DOHH2 (cell line): ENCODE measurements at regions not wholly inside any gene's neighbourhood (a gene's known extent, or its start where the extent isn't known, plus 50 kb on each side); places are given as distances from the start of the nearest gene placed in this dataset.

Experiments used
- H3F3A ChIP-seq: fragments of 200-600 bp; sonication (generic), shearing (Covaris generic); 2 replicates; pipeline ENCODE4 v1.6.0; 2016; ENCODE audit warnings: antibody characterized with exemption, mild to moderate bottlenecking; ENCODE audit not compliant: control insufficient read depth, insufficient read depth
- H3K27ac ChIP-seq: fragments of 200-600 bp; sonication (generic); 2 replicates; pipeline ENCODE4 v1.5.1; 2014; ENCODE audit warnings: low read depth, mild to moderate bottlenecking, low read length, moderate library complexity
- H3K27me3 ChIP-seq: fragments of 200-600 bp; sonication (generic); 2 replicates; pipeline ENCODE4 v1.6.1; 2014; ENCODE audit warnings: mild to moderate bottlenecking, low read length, mixed read lengths; ENCODE audit not compliant: control insufficient read depth
- H3K36me3 ChIP-seq: fragments of 200-600 bp; sonication (generic); 2 replicates; pipeline ENCODE4 v1.6.1; 2014; ENCODE audit warnings: mild to moderate bottlenecking, low read length, moderate library complexity, mixed read lengths; ENCODE audit not compliant: control insufficient read depth
- H3K4me1 ChIP-seq: fragments of 200-600 bp; sonication (generic); 2 replicates; pipeline ENCODE4 v1.6.1; 2014; ENCODE audit warnings: mild to moderate bottlenecking, low read length, mixed read lengths; ENCODE audit not compliant: control insufficient read depth
- H3K4me2 ChIP-seq: fragments of 200-600 bp; sonication (generic); 2 replicates; pipeline ENCODE4 v1.6.0; 2014; ENCODE audit warnings: mild to moderate bottlenecking, low read length, moderate library complexity
- H3K4me3 ChIP-seq: fragments of 200-600 bp; sonication (generic); 2 replicates; pipeline ENCODE4 v1.5.1; 2014; ENCODE audit warnings: mild to moderate bottlenecking, low read length, mixed read lengths
- H3K79me2 ChIP-seq: fragments of 200-600 bp; sonication (generic); 2 replicates; pipeline ENCODE4 v1.6.1; 2014; ENCODE audit warnings: mild to moderate bottlenecking, low read length, mixed read lengths; ENCODE audit not compliant: control insufficient read depth
- H3K9me2 ChIP-seq: fragments of 200-600 bp; sonication (generic); replicated peaks from 2 replicates; pipeline ENCODE4 v1.6.1; 2014; ENCODE audit warnings: mild to moderate bottlenecking, low read length, mixed read lengths; ENCODE audit not compliant: control insufficient read depth
- H3K9me3 ChIP-seq: fragments of 200-600 bp; sonication (generic); 2 replicates; pipeline ENCODE4 v1.6.1; 2014; ENCODE audit warnings: antibody characterized with exemption, low read length, mixed read lengths; ENCODE audit not compliant: control insufficient read depth, insufficient read depth
- H4K20me1 ChIP-seq: fragments of 200-600 bp; sonication (generic); 2 replicates; pipeline ENCODE4 v1.6.0; 2014; ENCODE audit warnings: low read depth, mild to moderate bottlenecking, antibody characterized with exemption, low read length, moderate library complexity; ENCODE audit not compliant: control insufficient read depth, insufficient read depth
- EZH2phosphoT487 ChIP-seq: fragments of 200-600 bp; sonication (generic); IDR thresholded peaks from 2 replicates; pipeline ENCODE4 v1.6.1; 2017; ENCODE audit warnings: borderline replicate concordance, mild to moderate bottlenecking, antibody characterized with exemption, low read length, moderate library complexity, mixed read lengths
- TF ChIP-seq, protein P1 (sequence below): fragments of 200-600 bp; sonication (generic); IDR thresholded peaks from one replicate; pipeline ENCODE4 v1.5.1; 2014; ENCODE audit warnings: antibody characterized with exemption, mild to moderate bottlenecking, low read depth, low read length; ENCODE audit not compliant: poor library complexity, severe bottlenecking

GRCh38 chr2:222087998-222088397 is 210.8 kb downstream of the PAX3 start:
- Histone ChIP-seq H3K9me3 (0 out of 2 replicates have a peak, but pooled peaks cover 4% of the 10 kb centered on the region), H3K4me1 (no peaks in the 10 kb centered on the region), H3K79me2 (no peaks in the 10 kb centered on the region), H3F3A (no peaks in the 10 kb centered on the region), H4K20me1 (no peaks in the 10 kb centered on the region), H3K4me2 (no peak overlapping the region), H3K4me3 (no peak overlapping the region), H3K27ac (no peak overlapping the region), H3K36me3 (no peaks in the 10 kb centered on the region), H3K27me3 (no peaks in the 10 kb centered on the region), H3K9me2 (no peaks in the 10 kb centered on the region)
- TF ChIP-seq, protein P1, sequence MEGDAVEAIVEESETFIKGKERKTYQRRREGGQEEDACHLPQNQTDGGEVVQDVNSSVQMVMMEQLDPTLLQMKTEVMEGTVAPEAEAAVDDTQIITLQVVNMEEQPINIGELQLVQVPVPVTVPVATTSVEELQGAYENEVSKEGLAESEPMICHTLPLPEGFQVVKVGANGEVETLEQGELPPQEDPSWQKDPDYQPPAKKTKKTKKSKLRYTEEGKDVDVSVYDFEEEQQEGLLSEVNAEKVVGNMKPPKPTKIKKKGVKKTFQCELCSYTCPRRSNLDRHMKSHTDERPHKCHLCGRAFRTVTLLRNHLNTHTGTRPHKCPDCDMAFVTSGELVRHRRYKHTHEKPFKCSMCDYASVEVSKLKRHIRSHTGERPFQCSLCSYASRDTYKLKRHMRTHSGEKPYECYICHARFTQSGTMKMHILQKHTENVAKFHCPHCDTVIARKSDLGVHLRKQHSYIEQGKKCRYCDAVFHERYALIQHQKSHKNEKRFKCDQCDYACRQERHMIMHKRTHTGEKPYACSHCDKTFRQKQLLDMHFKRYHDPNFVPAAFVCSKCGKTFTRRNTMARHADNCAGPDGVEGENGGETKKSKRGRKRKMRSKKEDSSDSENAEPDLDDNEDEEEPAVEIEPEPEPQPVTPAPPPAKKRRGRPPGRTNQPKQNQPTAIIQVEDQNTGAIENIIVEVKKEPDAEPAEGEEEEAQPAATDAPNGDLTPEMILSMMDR, result no peak
- TF ChIP-seq EZH2phosphoT487, result no peak

DNA sequence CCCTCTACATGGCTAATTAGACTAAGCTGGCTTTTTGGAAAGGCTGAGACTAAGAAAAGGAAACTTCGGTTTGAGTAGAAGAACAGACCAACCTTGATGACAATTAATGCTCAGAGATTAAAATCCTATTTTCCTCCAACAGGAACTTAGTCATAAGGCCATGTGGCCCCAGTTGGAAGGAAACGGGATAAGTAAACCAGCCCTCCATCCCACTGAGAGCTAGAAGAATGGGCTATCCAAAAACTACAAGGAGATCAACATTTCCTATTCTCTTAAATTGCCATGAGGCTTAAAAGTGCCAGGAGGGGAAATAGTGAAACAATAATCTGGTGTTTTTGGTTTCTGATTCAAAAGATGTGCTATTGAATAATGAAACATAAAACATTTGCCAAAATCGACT is 216.6 kb downstream of the PAX3 start:
- no peaks in the 10 kb centered on the region for H3K9me3 ChIP-seq
- H3F3A ChIP-seq, result no peaks in the 10 kb centered on the region
- H3K79me2 ChIP-seq, result no peaks in the 10 kb centered on the region
- TF ChIP-seq, protein P1, result no peak
- no peak for TF ChIP-seq EZH2phosphoT487
- H3K4me3 ChIP-seq, result no peak overlapping the region
- H3K9me2 ChIP-seq, result no peaks in the 10 kb centered on the region
- H3K27ac ChIP-seq, result no peak overlapping the region
- H3K4me1 ChIP-seq, result no peaks in the 10 kb centered on the region
- no peaks in the 10 kb centered on the region for H3K36me3 ChIP-seq
- H3K27me3 ChIP-seq, result no peaks in the 10 kb centered on the region
- H4K20me1 ChIP-seq, result no peaks in the 10 kb centered on the region
- H3K4me2 ChIP-seq, result no peak overlapping the region

DNA sequence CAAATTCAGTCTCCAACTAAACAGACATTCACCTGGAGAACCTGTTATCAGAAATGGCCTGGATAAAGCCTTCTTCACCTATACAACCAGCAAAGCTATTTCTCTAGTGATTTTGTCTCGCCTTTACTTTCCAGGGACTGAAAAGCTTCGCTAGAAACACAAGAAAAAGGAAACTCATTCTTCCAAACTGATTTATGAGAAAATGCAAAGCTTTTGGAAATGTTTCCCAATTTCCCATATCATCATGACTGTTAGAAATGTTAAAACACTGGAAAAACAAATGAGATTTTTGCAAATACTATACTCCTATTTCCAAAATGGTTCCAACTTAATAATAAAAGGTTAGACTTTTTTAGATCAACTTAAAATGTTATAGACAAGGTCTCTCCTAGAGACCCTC is 218.7 kb downstream of the PAX3 start:
- Histone ChIP-seq H3K79me2 (no peaks in the 10 kb centered on the region), H3F3A (no peaks in the 10 kb centered on the region), H3K4me2 (no peak overlapping the region), H4K20me1 (no peaks in the 10 kb centered on the region), H3K27me3 (no peaks in the 10 kb centered on the region), H3K4me3 (no peak overlapping the region), H3K27ac (no peak overlapping the region), H3K4me1 (no peaks in the 10 kb centered on the region), H3K9me2 (no peaks in the 10 kb centered on the region), H3K36me3 (no peaks in the 10 kb centered on the region), H3K9me3 (no peaks in the 10 kb centered on the region)
- TF ChIP-seq, protein P1, result no peak
- TF ChIP-seq EZH2phosphoT487, result no peak
